Endodermal cell (in vitro differentiated cells): ENCODE measurements at regions not wholly inside any gene's neighbourhood (a gene's known extent, or its start where the extent isn't known, plus 50 kb on each side); places are given as distances from the start of the nearest gene placed in this dataset.

Source experiments
- DNase-seq: peaks from one replicate; pipeline ENCODE4 v3.0.0-alpha.2; 2017
- H3K27ac ChIP-seq: 2 replicates; pipeline ENCODE4 v1.5.1; 2013; ENCODE audit warnings: mild to moderate bottlenecking, low read depth, low read length, moderate library complexity
- H3K27me3 ChIP-seq: 2 replicates; pipeline ENCODE4 v1.6.1; 2013; ENCODE audit warnings: mild to moderate bottlenecking, low read length, moderate library complexity; ENCODE audit not compliant: insufficient read depth, control insufficient read depth, poor library complexity, severe bottlenecking
- H3K36me3 ChIP-seq: 2 replicates; pipeline ENCODE4 v1.7.0; 2013; ENCODE audit warnings: mild to moderate bottlenecking, low read length, moderate library complexity; ENCODE audit not compliant: control insufficient read depth, insufficient read depth
- H3K4me1 ChIP-seq: one replicate; pipeline ENCODE4 v1.7.0; 2013; ENCODE audit warnings: low read length; ENCODE audit not compliant: control insufficient read depth, insufficient read depth
- H3K4me3 ChIP-seq: 2 replicates; pipeline ENCODE4 v1.5.1; 2013; ENCODE audit warnings: mild to moderate bottlenecking, low read length, moderate library complexity
- H3K9ac ChIP-seq: 2 replicates; pipeline ENCODE4 v1.6.1; 2013; ENCODE audit warnings: mild to moderate bottlenecking, low read length, moderate library complexity; ENCODE audit not compliant: poor library complexity, severe bottlenecking; ENCODE audit errors: extremely low read depth
- H3K9me3 ChIP-seq: 2 replicates; pipeline ENCODE4 v1.6.1; 2013; ENCODE audit warnings: mild to moderate bottlenecking, low read length, moderate library complexity; ENCODE audit not compliant: control insufficient read depth
- H3K27ac Mint-ChIP-seq: 2 replicates; pipeline ENCODE4 v1.8.0; 2020; ENCODE audit warnings: mixed read lengths
- H3K27me3 Mint-ChIP-seq: 2 replicates; pipeline ENCODE4 v1.8.0; 2021; ENCODE audit warnings: mild to moderate bottlenecking, mixed read lengths; ENCODE audit not compliant: insufficient read depth
- H3K36me3 Mint-ChIP-seq: 2 replicates; pipeline ENCODE4 v1.8.0; 2020; ENCODE audit warnings: low read depth, mixed read lengths
- H3K4me1 Mint-ChIP-seq: 2 replicates; pipeline ENCODE4 v1.8.0; 2020; ENCODE audit warnings: mixed read lengths
- H3K4me3 Mint-ChIP-seq: 2 replicates; pipeline ENCODE4 v1.8.0; 2020; ENCODE audit warnings: mild to moderate bottlenecking, moderate library complexity, mixed read lengths
- H3K9me3 Mint-ChIP-seq: 2 replicates; pipeline ENCODE4 v1.8.0; 2020; ENCODE audit warnings: mild to moderate bottlenecking, mixed read lengths
- WGBS, 2 experiments: methylation state at CpG; one replicate each; pipeline versions ENCODE4 v1.1.5 to v1.1.7; 2013; ENCODE audit warnings: missing lambda C conversion rate in 2 of 2, mixed read lengths in 1 of 2; ENCODE audit not compliant: insufficient coverage in 1 of 2, insufficient read length in 1 of 2; 5-methylcytosine and 5-hydroxymethylcytosine counted together
- TF ChIP-seq, protein P1 (sequence below): fragments of 200-600 bp; sonication (generic); conservative IDR thresholded peaks from 2 replicates; pipeline ENCODE4 v1.5.0; 2021; ENCODE audit warnings: antibody characterized with exemption, mild to moderate bottlenecking

DNA sequence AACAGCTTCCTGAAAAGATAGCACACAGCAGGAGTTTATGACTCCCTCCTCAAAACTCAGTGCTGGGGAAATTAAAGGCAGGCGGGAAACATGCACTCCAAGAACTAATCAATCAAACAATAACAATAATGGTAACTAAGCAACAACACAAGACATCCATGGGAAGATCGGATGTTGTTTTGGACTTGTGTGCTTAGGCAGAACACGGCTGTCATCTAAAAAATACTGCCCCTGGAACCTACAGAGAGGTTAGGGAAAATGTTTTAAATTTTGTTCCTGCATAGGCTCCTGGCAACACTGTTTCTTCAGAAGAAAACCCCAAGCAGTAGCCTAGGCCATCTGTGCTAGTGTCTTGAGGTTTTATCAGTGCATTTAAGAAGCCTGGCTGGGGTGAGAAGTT is 1378.2 kb downstream of the STIM2 start:
- TF ChIP-seq, protein P1, sequence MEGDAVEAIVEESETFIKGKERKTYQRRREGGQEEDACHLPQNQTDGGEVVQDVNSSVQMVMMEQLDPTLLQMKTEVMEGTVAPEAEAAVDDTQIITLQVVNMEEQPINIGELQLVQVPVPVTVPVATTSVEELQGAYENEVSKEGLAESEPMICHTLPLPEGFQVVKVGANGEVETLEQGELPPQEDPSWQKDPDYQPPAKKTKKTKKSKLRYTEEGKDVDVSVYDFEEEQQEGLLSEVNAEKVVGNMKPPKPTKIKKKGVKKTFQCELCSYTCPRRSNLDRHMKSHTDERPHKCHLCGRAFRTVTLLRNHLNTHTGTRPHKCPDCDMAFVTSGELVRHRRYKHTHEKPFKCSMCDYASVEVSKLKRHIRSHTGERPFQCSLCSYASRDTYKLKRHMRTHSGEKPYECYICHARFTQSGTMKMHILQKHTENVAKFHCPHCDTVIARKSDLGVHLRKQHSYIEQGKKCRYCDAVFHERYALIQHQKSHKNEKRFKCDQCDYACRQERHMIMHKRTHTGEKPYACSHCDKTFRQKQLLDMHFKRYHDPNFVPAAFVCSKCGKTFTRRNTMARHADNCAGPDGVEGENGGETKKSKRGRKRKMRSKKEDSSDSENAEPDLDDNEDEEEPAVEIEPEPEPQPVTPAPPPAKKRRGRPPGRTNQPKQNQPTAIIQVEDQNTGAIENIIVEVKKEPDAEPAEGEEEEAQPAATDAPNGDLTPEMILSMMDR: no peak
- Histone ChIP-seq H3K4me3 (no peak overlapping the region), H3K9me3 (no peaks in the 10 kb centered on the region), H3K4me1 (no peaks in the 10 kb centered on the region), H3K27me3 (no peaks in the 10 kb centered on the region), H3K36me3 (no peaks in the 10 kb centered on the region), H3K9ac (no peak overlapping the region), H3K27ac (peak overlapping the region; percentile 84)
- Mint-ChIP-seq H3K36me3 (no peaks in the 10 kb centered on the region), H3K27me3 (no peaks in the 10 kb centered on the region), H3K4me1 (peaks cover 17% of the 10 kb centered on the region), H3K4me3 (no peak overlapping the region), H3K27ac (no peak overlapping the region), H3K9me3 (no peaks in the 10 kb centered on the region)
- WGBS, 2 experiments: 56 to 80% methylated on average over 2 to 3 of the region's 3 CpGs
- no peak for DNase-seq

DNA sequence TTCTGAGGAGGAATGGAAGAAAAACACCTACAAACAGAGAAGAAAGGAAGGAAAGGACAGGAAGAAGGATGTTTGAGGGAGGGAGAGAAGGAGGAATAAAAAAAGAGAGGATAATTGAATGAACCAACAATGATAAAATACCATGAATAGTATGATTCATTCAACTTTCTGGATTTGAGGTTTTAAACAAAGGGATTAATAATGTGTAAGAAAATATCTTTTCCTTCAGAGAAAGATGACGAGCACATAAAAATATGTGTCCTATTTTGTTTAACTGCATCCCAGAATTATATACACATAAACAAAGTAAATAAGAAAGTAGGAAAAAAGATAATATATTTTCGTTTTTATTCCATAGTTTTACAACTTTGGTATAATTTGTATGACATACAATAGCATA is 1380.4 kb downstream of the STIM2 start:
- no peak overlapping the region for H3K27ac Mint-ChIP-seq
- TF ChIP-seq, protein P1: no peak
- no peaks in the 10 kb centered on the region for H3K9me3 Mint-ChIP-seq
- Histone ChIP-seq H3K4me3 (no peak overlapping the region), H3K36me3 (no peaks in the 10 kb centered on the region), H3K27me3 (no peaks in the 10 kb centered on the region), H3K4me1 (no peaks in the 10 kb centered on the region), H3K27ac (no peak overlapping the region), H3K9ac (no peak overlapping the region), H3K9me3 (no peaks in the 10 kb centered on the region)
- no peaks in the 10 kb centered on the region for H3K36me3 Mint-ChIP-seq
- WGBS, 2 experiments: no CpG with 5 or more reads among the region's 2 CpGs
- no peak for DNase-seq
- H3K4me3 Mint-ChIP-seq: no peak overlapping the region
- peaks cover 14% of the 10 kb centered on the region for H3K4me1 Mint-ChIP-seq
- H3K27me3 Mint-ChIP-seq: no peaks in the 10 kb centered on the region

DNA sequence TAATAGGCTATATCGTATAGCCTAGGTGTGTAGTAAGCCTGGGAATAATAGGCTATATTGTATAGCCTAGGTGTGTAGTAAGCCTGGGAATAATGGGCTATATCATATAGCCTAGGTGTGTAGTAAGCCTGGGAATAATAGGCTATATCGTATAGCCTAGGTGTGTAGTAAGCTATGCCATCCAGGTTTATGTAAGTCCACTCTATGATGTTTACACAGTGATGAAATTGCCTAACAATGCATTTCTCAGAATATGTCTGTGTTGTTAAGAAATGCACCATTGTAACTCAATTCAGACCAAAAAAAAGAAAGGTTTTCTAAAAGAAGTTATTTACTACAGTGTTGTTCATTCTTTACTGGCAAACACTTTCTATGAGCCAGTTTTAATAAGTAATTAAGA is 1387.2 kb downstream of the STIM2 start:
- Mint-ChIP-seq H3K27ac (no peak overlapping the region), H3K27me3 (no peaks in the 10 kb centered on the region), H3K4me3 (no peak overlapping the region), H3K9me3 (no peaks in the 10 kb centered on the region), H3K4me1 (no peaks in the 10 kb centered on the region), H3K36me3 (no peaks in the 10 kb centered on the region)
- H3K36me3 ChIP-seq: no peaks in the 10 kb centered on the region
- H3K27me3 ChIP-seq: no peaks in the 10 kb centered on the region
- H3K27ac ChIP-seq: no peak overlapping the region
- DNase-seq: no peak
- H3K4me3 ChIP-seq: no peak overlapping the region
- H3K9ac ChIP-seq: no peak overlapping the region
- no peaks in the 10 kb centered on the region for H3K4me1 ChIP-seq
- TF ChIP-seq, protein P1: no peak
- 95 to 100% methylated on average over 1 to 2 of the region's 2 CpGs for WGBS, 2 experiments
- H3K9me3 ChIP-seq: no peaks in the 10 kb centered on the region
